Dendritic cell treated with granulocyte-macrophage colony-stimulating factor and Interleukin-4, amounts not matched to agents 40 ng/mL and 50 ng/mL, for 4 days (primary cell): ENCODE measurements at regions not wholly inside any gene's neighbourhood (a gene's known extent, or its start where the extent isn't known, plus 50 kb on each side); places are given as distances from the start of the nearest gene placed in this dataset.

Experiments
- H3K27ac Mint-ChIP-seq: one replicate; pipeline ENCODE4 v1.8.0; 2022; ENCODE audit warnings: mild to moderate bottlenecking, mixed read lengths
- H3K27me3 Mint-ChIP-seq: one replicate; pipeline ENCODE4 v1.8.0; 2022; ENCODE audit warnings: mild to moderate bottlenecking, mixed read lengths
- H3K36me3 Mint-ChIP-seq: one replicate; pipeline ENCODE4 v1.8.0; 2022; ENCODE audit warnings: low read depth, mixed read lengths
- H3K4me1 Mint-ChIP-seq: one replicate; pipeline ENCODE4 v1.8.0; 2022; ENCODE audit warnings: low read depth, mixed read lengths
- H3K4me3 Mint-ChIP-seq: one replicate; pipeline ENCODE4 v1.8.0; 2022; ENCODE audit warnings: mild to moderate bottlenecking, moderate library complexity, mixed read lengths
- H3K9me3 Mint-ChIP-seq: one replicate; pipeline ENCODE4 v1.8.0; 2022; ENCODE audit warnings: mixed read lengths
- intact Hi-C: fragments of 100-400 bp; cut with micrococcal nuclease; formaldehyde crosslinking; loops from one replicate; pipeline ENCODE4 v1.15.0; 2022

GRCh38 chr9:116084497-116084896 lies 69.1 kb upstream of the PAPPA start:
- no peaks in the 10 kb centered on the region for H3K36me3 Mint-ChIP-seq
- H3K27ac Mint-ChIP-seq, result no peak overlapping the region
- no peak overlapping the region for H3K4me3 Mint-ChIP-seq
- no peaks in the 10 kb centered on the region for H3K27me3 Mint-ChIP-seq
- H3K9me3 Mint-ChIP-seq, result no peaks in the 10 kb centered on the region
- intact Hi-C loops, result no loop called here
- no peaks in the 10 kb centered on the region for H3K4me1 Mint-ChIP-seq

- no peaks in the 10 kb centered on the region for H3K4me1 Mint-ChIP-seq
- intact Hi-C loops, result no loop called here
- H3K9me3 Mint-ChIP-seq, result no peaks in the 10 kb centered on the region
- no peaks in the 10 kb centered on the region for H3K36me3 Mint-ChIP-seq
- H3K4me3 Mint-ChIP-seq, result no peak overlapping the region
- no peaks in the 10 kb centered on the region for H3K27me3 Mint-ChIP-seq
- no peak overlapping the region for H3K27ac Mint-ChIP-seq
Measured at GRCh38 chr9:116087246-116087645, 66.3 kb upstream of the PAPPA start.

GRCh38 chr9:116087751-116088194 lies 65.8 kb upstream of the PAPPA start:
- H3K4me3 Mint-ChIP-seq, result no peak overlapping the region
- H3K4me1 Mint-ChIP-seq, result no peaks in the 10 kb centered on the region
- no peaks in the 10 kb centered on the region for H3K27me3 Mint-ChIP-seq
- no peaks in the 10 kb centered on the region for H3K9me3 Mint-ChIP-seq
- intact Hi-C loops, result no loop called here
- H3K36me3 Mint-ChIP-seq, result no peaks in the 10 kb centered on the region
- no peak overlapping the region for H3K27ac Mint-ChIP-seq

GRCh38 chr9:116088396-116088795 lies 65.2 kb upstream of the PAPPA start:
- intact Hi-C loops, result no loop called here
- H3K9me3 Mint-ChIP-seq, result no peaks in the 10 kb centered on the region
- H3K27me3 Mint-ChIP-seq, result no peaks in the 10 kb centered on the region
- H3K27ac Mint-ChIP-seq, result no peak overlapping the region
- H3K36me3 Mint-ChIP-seq, result no peaks in the 10 kb centered on the region
- H3K4me3 Mint-ChIP-seq, result no peak overlapping the region
- H3K4me1 Mint-ChIP-seq, result no peaks in the 10 kb centered on the region

GRCh38 chr9:116090030-116090770 lies 63.4 kb upstream of the PAPPA start:
- H3K9me3 Mint-ChIP-seq, result no peaks in the 10 kb centered on the region
- no peaks in the 10 kb centered on the region for H3K4me1 Mint-ChIP-seq
- H3K27ac Mint-ChIP-seq, result no peak overlapping the region
- intact Hi-C loops, result no loop called here
- no peak overlapping the region for H3K4me3 Mint-ChIP-seq
- H3K27me3 Mint-ChIP-seq, result no peaks in the 10 kb centered on the region
- no peaks in the 10 kb centered on the region for H3K36me3 Mint-ChIP-seq

GRCh38 chr9:116094846-116095245 lies 58.7 kb upstream of the PAPPA start:
- Mint-ChIP-seq H3K4me3 (no peak overlapping the region), H3K9me3 (no peaks in the 10 kb centered on the region), H3K27me3 (no peaks in the 10 kb centered on the region), H3K36me3 (no peaks in the 10 kb centered on the region), H3K4me1 (no peaks in the 10 kb centered on the region), H3K27ac (no peak overlapping the region)
- intact Hi-C loops, result no loop called here

- H3K27me3 Mint-ChIP-seq, result no peaks in the 10 kb centered on the region
- no peak overlapping the region for H3K4me3 Mint-ChIP-seq
- intact Hi-C loops, result no loop called here
- H3K4me1 Mint-ChIP-seq, result no peaks in the 10 kb centered on the region
- no peak overlapping the region for H3K27ac Mint-ChIP-seq
- H3K36me3 Mint-ChIP-seq, result no peaks in the 10 kb centered on the region
- no peaks in the 10 kb centered on the region for H3K9me3 Mint-ChIP-seq
Measured at GRCh38 chr9:116095403-116095802, 58.2 kb upstream of the PAPPA start.

GRCh38 chr9:116096046-116096445 lies 57.5 kb upstream of the PAPPA start:
- no peak overlapping the region for H3K27ac Mint-ChIP-seq
- no peaks in the 10 kb centered on the region for H3K9me3 Mint-ChIP-seq
- no peak overlapping the region for H3K4me3 Mint-ChIP-seq
- H3K4me1 Mint-ChIP-seq, result no peaks in the 10 kb centered on the region
- intact Hi-C loops, result no loop called here
- H3K27me3 Mint-ChIP-seq, result no peaks in the 10 kb centered on the region
- no peaks in the 10 kb centered on the region for H3K36me3 Mint-ChIP-seq

- H3K27ac Mint-ChIP-seq, result no peak overlapping the region
- H3K27me3 Mint-ChIP-seq, result no peaks in the 10 kb centered on the region
- no peaks in the 10 kb centered on the region for H3K4me1 Mint-ChIP-seq
- no peaks in the 10 kb centered on the region for H3K36me3 Mint-ChIP-seq
- H3K4me3 Mint-ChIP-seq, result no peak overlapping the region
- H3K9me3 Mint-ChIP-seq, result no peaks in the 10 kb centered on the region
- intact Hi-C loops, result no loop called here
Measured at GRCh38 chr9:116096853-116097252, 56.7 kb upstream of the PAPPA start.

GRCh38 chr9:116098476-116098875 lies 55.1 kb upstream of the PAPPA start:
- intact Hi-C loops, result no loop called here
- Mint-ChIP-seq H3K36me3 (no peaks in the 10 kb centered on the region), H3K9me3 (no peaks in the 10 kb centered on the region), H3K27me3 (no peaks in the 10 kb centered on the region), H3K4me1 (no peaks in the 10 kb centered on the region), H3K4me3 (no peak overlapping the region), H3K27ac (no peak overlapping the region)

- no peaks in the 10 kb centered on the region for H3K36me3 Mint-ChIP-seq
- H3K4me3 Mint-ChIP-seq, result no peak overlapping the region
- intact Hi-C loops, result no loop called here
- no peak overlapping the region for H3K27ac Mint-ChIP-seq
- H3K4me1 Mint-ChIP-seq, result no peaks in the 10 kb centered on the region
- H3K27me3 Mint-ChIP-seq, result no peaks in the 10 kb centered on the region
- no peaks in the 10 kb centered on the region for H3K9me3 Mint-ChIP-seq
Measured at GRCh38 chr9:116099821-116100220, 53.8 kb upstream of the PAPPA start.

- Mint-ChIP-seq H3K9me3 (no peaks in the 10 kb centered on the region), H3K36me3 (no peaks in the 10 kb centered on the region), H3K27ac (no peak overlapping the region), H3K4me3 (no peak overlapping the region), H3K27me3 (no peaks in the 10 kb centered on the region), H3K4me1 (no peaks in the 10 kb centered on the region)
- intact Hi-C loops, result no loop called here
Measured at GRCh38 chr9:116100711-116101121, 52.9 kb upstream of the PAPPA start.

- Mint-ChIP-seq H3K9me3 (no peaks in the 10 kb centered on the region), H3K4me3 (no peak overlapping the region), H3K27ac (no peak overlapping the region), H3K36me3 (no peaks in the 10 kb centered on the region), H3K27me3 (no peaks in the 10 kb centered on the region), H3K4me1 (no peaks in the 10 kb centered on the region)
- intact Hi-C loops, result no loop called here
Measured at GRCh38 chr9:116101516-116101915, 52.1 kb upstream of the PAPPA start.

- no peaks in the 10 kb centered on the region for H3K27me3 Mint-ChIP-seq
- H3K27ac Mint-ChIP-seq, result no peak overlapping the region
- H3K36me3 Mint-ChIP-seq, result no peaks in the 10 kb centered on the region
- no peak overlapping the region for H3K4me3 Mint-ChIP-seq
- no peaks in the 10 kb centered on the region for H3K4me1 Mint-ChIP-seq
- intact Hi-C loops, result no loop called here
- no peaks in the 10 kb centered on the region for H3K9me3 Mint-ChIP-seq
Measured at GRCh38 chr9:116102596-116102995, 51.0 kb upstream of the PAPPA start.
